Activated CD4-positive, alpha-beta memory T cell treated with anti-CD3 and anti-CD28 coated beads, Interleukin-2, amount 10 ng/mL, durations not matched to agents 7 days and 5 days (primary cell): ENCODE measurements at regions not wholly inside any gene's neighbourhood (a gene's known extent, or its start where the extent isn't known, plus 50 kb on each side); places are given as distances from the start of the nearest gene placed in this dataset.

ENCODE experiments used
- CTCF ChIA-PET: fragments of 350-600 bp; sonication (Branson Sonifier 250); formaldehyde crosslinking; loops from one replicate; lab custom pipeline; 2021; ENCODE audit warnings: antibody characterized with exemption, inconsistent platforms; lab: Charles Lee
- POLR2A ChIA-PET: fragments of 350-600 bp; sonication (Branson Sonifier 250); formaldehyde crosslinking; loops from one replicate; lab custom pipeline; 2021; ENCODE audit warnings: antibody characterized with exemption; lab: Charles Lee
- DNase-seq: peaks from one replicate; pipeline ENCODE4 v3.0.0-alpha.2; 2020
- H3K27ac Mint-ChIP-seq: one replicate; pipeline ENCODE4 v1.8.0; 2021; ENCODE audit warnings: mild to moderate bottlenecking, mixed read lengths
- H3K27me3 Mint-ChIP-seq: one replicate; pipeline ENCODE4 v1.8.0; 2021; ENCODE audit warnings: mixed read lengths
- H3K36me3 Mint-ChIP-seq: one replicate; pipeline ENCODE4 v1.8.0; 2021; ENCODE audit warnings: low read depth, mixed read lengths
- H3K4me1 Mint-ChIP-seq: one replicate; pipeline ENCODE4 v1.8.0; 2021; ENCODE audit warnings: mixed read lengths
- H3K4me3 Mint-ChIP-seq: one replicate; pipeline ENCODE4 v1.8.0; 2021; ENCODE audit warnings: mild to moderate bottlenecking, mixed read lengths
- H3K9me3 Mint-ChIP-seq: one replicate; pipeline ENCODE4 v1.8.0; 2021; ENCODE audit warnings: mixed read lengths

DNA sequence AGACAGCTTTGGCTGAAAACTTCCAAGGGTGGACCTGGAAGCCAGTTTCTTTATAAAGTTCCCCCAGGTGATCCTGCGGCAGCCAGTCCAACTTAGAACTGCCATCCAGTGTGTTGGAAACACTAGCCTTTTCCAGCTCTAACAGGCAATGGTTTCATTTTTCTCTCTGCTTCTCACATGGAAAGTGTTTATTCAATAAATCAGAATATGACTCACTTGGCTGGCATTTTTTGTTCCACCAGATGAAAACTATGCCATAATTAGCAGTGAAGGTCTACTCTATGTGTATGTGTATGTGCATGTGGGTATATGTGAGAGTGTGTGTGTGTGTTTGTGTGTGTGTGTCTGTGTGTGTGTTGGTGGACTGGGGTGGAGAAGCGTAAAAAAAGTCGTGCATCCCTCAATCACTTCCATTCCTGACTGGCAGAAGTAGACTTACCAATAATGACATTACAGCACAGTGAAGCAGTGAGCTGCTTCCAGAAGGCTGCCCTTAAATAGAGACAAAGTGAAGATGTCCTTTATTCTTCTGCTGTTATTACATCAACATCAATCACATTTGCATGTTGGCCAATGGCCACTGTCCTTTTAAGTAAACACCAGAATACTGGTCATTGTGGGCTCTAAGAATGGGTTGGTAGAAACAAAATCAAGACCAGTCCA, 90.9 kb upstream of the SETBP1 start:
- Mint-ChIP-seq H3K36me3 (no peaks in the 10 kb centered on the region), H3K27me3 (peaks cover 18% of the 10 kb centered on the region), H3K9me3 (no peaks in the 10 kb centered on the region), H3K4me3 (no peak overlapping the region), H3K4me1 (no peaks in the 10 kb centered on the region), H3K27ac (no peak overlapping the region)
- DNase-seq, result no peak
- POLR2A ChIA-PET, result no interaction called here
- CTCF ChIA-PET, result no interaction called here

DNA sequence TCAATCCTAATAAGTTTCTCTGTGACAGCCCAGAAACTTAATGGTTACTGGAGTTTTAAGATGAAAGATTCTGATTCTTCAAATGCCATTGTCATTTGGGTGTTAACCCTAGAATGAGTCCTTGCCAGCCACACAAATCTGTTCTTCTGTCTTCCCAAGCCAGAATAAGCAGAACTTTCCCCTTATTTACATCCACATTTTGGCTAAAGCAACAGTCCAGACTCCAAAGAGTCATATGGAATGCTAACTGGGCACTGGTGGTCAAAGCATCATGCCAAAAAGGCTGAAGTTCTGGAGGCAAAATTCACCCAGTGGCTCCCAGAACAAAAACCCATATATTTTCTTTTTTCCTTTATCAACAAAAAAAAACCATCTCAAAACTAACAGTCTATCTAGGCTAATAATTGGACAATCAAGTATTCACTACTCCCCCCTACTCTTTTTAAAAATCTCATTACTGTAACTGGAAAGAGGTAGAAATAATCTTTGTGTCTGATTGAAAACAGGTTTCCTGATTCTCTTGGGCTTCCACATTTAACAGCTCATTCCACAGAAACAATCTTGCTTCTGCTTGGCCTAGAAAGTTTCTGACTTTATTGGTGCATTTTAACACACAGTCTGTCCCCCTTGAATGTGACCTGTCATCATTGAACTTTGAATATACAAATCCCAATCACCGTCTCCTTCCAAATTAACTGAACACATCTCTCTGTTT, 89.6 kb upstream of the SETBP1 start:
- peaks cover 18% of the 10 kb centered on the region for H3K27me3 Mint-ChIP-seq
- H3K27ac Mint-ChIP-seq, result no peak overlapping the region
- ChIA-PET POLR2A (no interaction called here), CTCF (no interaction called here)
- no peaks in the 10 kb centered on the region for H3K36me3 Mint-ChIP-seq
- no peaks in the 10 kb centered on the region for H3K4me1 Mint-ChIP-seq
- no peaks in the 10 kb centered on the region for H3K9me3 Mint-ChIP-seq
- H3K4me3 Mint-ChIP-seq, result no peak overlapping the region
- no peak for DNase-seq

DNA sequence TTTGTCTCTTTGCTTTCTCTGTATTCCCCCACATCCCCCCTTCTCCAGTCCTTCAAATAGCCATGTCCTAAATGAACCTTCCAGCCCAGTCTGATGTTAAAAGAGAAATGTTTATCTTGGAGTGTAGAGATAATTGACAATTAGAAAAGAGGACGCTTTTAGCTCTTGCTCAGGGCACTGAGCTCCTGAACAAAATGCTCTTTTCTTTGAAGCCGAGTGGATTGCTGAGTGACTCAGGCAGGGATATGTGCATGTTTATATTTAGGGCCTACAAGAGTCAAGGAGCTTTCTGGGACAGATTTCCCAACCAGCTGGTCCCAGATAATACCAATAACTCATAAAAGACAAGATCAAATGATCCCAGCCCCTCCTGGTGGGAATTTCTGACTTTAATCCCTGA, 88.0 kb upstream of the SETBP1 start:
- POLR2A ChIA-PET, result interaction anchor here (0.6 kb wide), 1 partner anchor 215 kb away, joined by 3 read pairs; no protein-coding TSS in a partner anchor
- no peaks in the 10 kb centered on the region for H3K36me3 Mint-ChIP-seq
- peaks cover 20% of the 10 kb centered on the region for H3K27me3 Mint-ChIP-seq
- no peaks in the 10 kb centered on the region for H3K9me3 Mint-ChIP-seq
- no peak for DNase-seq
- H3K4me1 Mint-ChIP-seq, result peaks cover 2% of the 10 kb centered on the region
- CTCF ChIA-PET, result no interaction called here
- H3K27ac Mint-ChIP-seq, result no peak overlapping the region
- H3K4me3 Mint-ChIP-seq, result no peak overlapping the region

DNA sequence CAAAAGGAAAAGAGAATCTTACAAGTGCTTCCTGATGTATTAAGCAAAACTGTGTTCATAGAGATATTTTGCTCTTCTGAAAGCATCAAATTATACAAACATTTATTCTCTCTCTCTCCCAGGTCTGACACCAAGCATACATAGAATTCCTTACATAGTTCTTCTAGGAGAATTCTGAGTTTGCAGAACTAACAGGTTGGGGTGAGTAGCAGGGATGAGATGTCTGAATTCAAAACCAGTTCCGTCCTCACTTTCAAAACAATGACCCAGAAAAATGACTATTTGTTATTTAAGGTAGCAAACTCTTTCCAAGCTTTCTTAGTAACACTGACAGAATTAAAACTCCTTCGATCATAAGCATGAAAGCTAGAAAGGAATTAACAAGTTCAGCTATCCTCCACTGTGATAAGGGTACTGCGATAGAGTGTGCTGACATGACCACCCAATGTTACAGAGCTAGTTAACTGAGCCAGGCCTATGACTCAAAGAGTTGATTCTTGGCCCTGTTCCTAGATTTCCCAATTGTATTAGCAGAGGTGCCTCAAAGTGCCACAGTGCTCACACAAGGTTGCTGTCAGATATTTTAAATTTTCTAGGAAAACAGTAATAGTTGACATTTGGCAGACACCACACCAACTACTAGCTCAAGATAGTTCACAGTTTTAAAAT, 85.8 kb upstream of the SETBP1 start:
- Mint-ChIP-seq H3K4me3 (no peak overlapping the region), H3K27ac (no peak overlapping the region), H3K36me3 (no peaks in the 10 kb centered on the region), H3K9me3 (no peaks in the 10 kb centered on the region), H3K4me1 (peaks cover 2% of the 10 kb centered on the region), H3K27me3 (peaks cover 20% of the 10 kb centered on the region)
- CTCF ChIA-PET, result interaction anchor here (1.1 kb wide), 1 partner anchor 17 kb away, joined by 3 read pairs; no protein-coding TSS in a partner anchor
- DNase-seq, result no peak
- POLR2A ChIA-PET, result interaction anchor here (0.5 kb wide), 1 partner anchor 1070 kb away, joined by 3 read pairs; no protein-coding TSS in a partner anchor

DNA sequence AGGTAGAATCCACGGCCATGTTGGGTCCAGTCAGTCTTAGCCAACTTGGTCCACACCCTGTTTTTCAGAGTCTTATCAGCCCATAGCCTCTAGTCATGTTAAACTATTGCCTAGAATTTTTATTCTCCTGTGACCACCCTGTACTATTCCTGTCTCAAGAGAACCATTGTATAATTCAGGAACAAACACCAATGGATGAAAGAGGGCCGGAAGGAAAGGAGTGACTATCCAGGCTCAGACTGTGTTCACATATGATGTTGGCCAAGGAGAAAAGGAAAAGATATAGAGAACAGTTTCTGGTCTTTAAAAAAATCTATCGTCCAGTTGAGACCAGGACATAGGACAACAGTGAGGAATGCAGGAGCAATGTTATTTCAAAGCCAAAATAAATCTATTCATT, 82.9 kb upstream of the SETBP1 start:
- Mint-ChIP-seq H3K27me3 (peaks cover 20% of the 10 kb centered on the region), H3K9me3 (no peaks in the 10 kb centered on the region), H3K36me3 (no peaks in the 10 kb centered on the region), H3K4me3 (no peak overlapping the region), H3K4me1 (peaks cover 2% of the 10 kb centered on the region), H3K27ac (no peak overlapping the region)
- POLR2A ChIA-PET, result no interaction called here
- CTCF ChIA-PET, result no interaction called here
- DNase-seq, result no peak

DNA sequence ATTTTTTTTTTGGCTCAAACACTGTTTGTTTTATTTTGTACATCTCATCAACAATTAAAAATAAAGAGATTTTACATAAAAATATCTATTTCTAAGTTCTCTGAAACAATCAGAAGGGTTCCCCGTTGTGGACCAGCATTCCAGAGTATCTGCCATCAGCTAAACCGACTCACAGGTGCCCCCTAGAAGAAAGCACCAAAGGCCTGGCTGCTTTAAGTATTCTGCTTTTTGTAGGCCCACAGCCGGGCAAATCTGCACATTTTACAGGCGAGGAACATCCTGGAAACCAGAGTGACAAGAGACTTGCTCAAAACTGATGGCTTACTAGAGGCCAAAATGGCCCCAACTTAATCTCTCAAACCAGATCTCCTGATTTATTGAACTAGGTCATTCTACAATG, 82.2 kb upstream of the SETBP1 start:
- POLR2A ChIA-PET, result no interaction called here
- H3K36me3 Mint-ChIP-seq, result no peaks in the 10 kb centered on the region
- H3K4me1 Mint-ChIP-seq, result peaks cover 2% of the 10 kb centered on the region
- CTCF ChIA-PET, result no interaction called here
- no peak overlapping the region for H3K27ac Mint-ChIP-seq
- H3K4me3 Mint-ChIP-seq, result no peak overlapping the region
- DNase-seq, result no peak
- H3K9me3 Mint-ChIP-seq, result no peaks in the 10 kb centered on the region
- H3K27me3 Mint-ChIP-seq, result peaks cover 18% of the 10 kb centered on the region

DNA sequence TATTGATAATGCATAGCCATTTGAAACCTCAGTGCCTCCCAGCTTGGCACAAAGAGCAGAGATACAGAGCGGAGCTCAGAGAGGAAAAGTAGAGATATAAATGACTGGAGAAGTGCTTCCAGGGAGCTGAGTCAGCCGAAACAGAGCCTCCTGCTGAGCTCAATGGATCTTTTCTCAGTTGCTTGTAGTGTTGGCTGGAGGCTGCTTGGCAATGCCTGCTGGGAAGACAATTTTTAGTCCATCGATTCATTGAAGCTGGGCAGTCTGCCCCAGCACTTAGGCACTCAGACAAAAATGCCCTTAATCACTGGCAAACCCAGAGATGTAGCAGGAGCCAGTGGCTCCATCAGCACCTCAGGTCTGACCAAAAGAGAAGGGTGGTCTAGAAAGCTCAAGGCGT, 81.3 kb upstream of the SETBP1 start:
- Mint-ChIP-seq H3K4me3 (no peak overlapping the region), H3K4me1 (peaks cover 2% of the 10 kb centered on the region), H3K27ac (no peak overlapping the region), H3K9me3 (no peaks in the 10 kb centered on the region), H3K27me3 (peaks cover 13% of the 10 kb centered on the region), H3K36me3 (no peaks in the 10 kb centered on the region)
- ChIA-PET POLR2A (no interaction called here), CTCF (no interaction called here)
- DNase-seq, result no peak

DNA sequence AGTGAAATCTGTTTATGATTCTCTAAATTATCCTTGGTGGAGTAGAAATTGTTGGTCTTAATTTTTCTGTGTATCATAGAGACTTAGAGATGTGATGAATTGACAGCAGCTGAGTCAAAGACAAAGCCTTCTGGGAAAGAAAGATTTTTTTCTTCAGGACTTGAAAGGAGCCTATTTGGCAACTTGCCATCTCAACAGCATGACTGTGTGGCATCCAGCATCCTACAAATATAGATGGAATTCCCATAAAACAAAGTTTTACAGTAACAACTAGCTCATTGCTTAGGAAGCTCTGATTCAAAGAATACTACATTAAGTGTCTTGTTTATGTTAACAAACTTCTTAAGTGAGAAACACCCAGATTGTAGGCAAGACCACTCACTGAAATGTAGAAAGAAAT, 79.2 kb upstream of the SETBP1 start:
- no peaks in the 10 kb centered on the region for H3K36me3 Mint-ChIP-seq
- peaks cover 13% of the 10 kb centered on the region for H3K27me3 Mint-ChIP-seq

DNA sequence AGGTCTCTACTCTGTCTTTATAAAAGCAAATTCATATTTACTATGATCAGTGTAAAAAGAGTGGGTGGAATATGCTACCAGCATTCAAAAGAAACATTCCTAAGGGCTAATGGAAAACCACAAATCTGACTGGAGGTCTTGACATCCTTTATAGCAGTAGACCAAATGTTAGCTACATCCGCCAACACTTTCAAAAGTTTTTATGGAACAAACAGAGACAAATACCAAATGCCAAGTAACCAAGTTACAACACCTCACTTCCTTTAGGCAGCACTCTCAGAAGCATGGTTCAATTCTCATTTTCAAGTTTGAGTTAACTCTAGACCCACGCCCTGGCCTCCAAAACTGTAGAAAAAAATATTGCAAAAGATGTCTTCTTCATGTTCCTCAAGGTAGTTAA, 78.3 kb upstream of the SETBP1 start:
- Mint-ChIP-seq H3K27me3 (peaks cover 9% of the 10 kb centered on the region), H3K9me3 (no peaks in the 10 kb centered on the region), H3K36me3 (no peaks in the 10 kb centered on the region), H3K4me1 (no peaks in the 10 kb centered on the region), H3K4me3 (no peak overlapping the region), H3K27ac (no peak overlapping the region)
- ChIA-PET POLR2A (no interaction called here), CTCF (no interaction called here)
- DNase-seq, result no peak

More for the DNA sequence above, 79.2 kb upstream of the SETBP1 start:
- no peak overlapping the region for H3K4me3 Mint-ChIP-seq
- ChIA-PET POLR2A (no interaction called here), CTCF (no interaction called here)
- no peak for DNase-seq
- no peak overlapping the region for H3K27ac Mint-ChIP-seq
- H3K9me3 Mint-ChIP-seq, result no peaks in the 10 kb centered on the region
- peaks cover 2% of the 10 kb centered on the region for H3K4me1 Mint-ChIP-seq

DNA sequence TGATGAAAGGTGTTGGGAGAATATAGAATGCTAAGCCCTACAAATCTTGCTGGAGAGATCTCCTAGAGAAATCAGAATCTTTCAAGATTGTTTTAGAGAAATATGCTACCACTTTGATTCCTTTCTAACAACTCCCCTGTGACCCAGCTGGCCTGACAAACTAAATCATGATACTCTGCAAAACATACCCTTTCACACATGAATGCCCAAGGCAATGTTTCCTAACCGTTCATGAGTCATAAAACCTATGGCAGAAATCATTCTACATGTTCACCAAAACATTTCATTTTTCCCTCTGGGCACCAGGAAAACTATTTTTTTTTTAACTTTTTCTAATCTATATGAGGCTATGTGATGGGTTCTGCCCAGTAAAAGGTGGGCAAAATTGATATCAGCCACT, 77.8 kb upstream of the SETBP1 start:
- H3K4me1 Mint-ChIP-seq, result no peaks in the 10 kb centered on the region
- no peak for DNase-seq
- H3K4me3 Mint-ChIP-seq, result no peak overlapping the region
- H3K27me3 Mint-ChIP-seq, result peaks cover 9% of the 10 kb centered on the region
- POLR2A ChIA-PET, result no interaction called here
- H3K9me3 Mint-ChIP-seq, result no peaks in the 10 kb centered on the region
- CTCF ChIA-PET, result no interaction called here
- H3K36me3 Mint-ChIP-seq, result no peaks in the 10 kb centered on the region
- no peak overlapping the region for H3K27ac Mint-ChIP-seq

DNA sequence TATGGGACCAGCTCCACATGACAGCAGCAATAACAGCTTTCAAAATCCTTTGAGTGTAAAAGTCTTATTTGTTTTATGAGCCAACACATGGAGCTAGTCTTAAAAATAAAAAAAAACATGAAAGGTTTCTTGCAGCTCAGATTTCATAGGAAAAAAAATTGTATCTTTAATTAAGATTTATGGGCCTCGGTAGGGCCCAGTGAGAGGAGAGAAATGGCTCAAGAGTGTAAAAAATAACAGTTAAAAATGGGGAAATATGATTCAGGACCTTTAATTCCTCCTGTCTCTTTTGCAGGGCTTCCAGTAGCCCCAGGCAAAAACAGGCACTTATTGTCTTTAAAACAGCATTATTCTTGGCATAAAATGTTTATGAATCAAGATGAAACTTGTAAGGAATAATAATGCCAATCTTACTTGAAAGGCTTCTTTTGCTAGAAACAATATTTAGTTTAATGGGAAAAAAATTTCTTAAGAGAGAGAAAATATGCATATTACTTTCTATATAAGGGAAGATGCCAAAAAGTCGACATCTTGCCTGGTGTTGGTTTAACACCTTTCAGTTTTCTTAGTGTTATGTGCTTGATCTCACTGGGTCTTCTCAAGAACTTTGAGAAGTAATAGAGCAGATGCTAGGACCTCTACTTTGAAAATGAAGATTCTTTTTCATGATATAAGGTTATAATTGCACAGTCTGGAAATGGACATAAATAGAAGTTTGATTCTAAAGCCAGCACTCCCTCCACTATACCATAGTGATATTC, 71.3 kb upstream of the SETBP1 start:
- H3K27me3 Mint-ChIP-seq, result peaks cover 15% of the 10 kb centered on the region
- no peak overlapping the region for H3K27ac Mint-ChIP-seq
- H3K4me1 Mint-ChIP-seq, result no peaks in the 10 kb centered on the region
- CTCF ChIA-PET, result no interaction called here
- H3K9me3 Mint-ChIP-seq, result no peaks in the 10 kb centered on the region
- no peaks in the 10 kb centered on the region for H3K36me3 Mint-ChIP-seq
- no peak for DNase-seq
- POLR2A ChIA-PET, result no interaction called here
- no peak overlapping the region for H3K4me3 Mint-ChIP-seq

DNA sequence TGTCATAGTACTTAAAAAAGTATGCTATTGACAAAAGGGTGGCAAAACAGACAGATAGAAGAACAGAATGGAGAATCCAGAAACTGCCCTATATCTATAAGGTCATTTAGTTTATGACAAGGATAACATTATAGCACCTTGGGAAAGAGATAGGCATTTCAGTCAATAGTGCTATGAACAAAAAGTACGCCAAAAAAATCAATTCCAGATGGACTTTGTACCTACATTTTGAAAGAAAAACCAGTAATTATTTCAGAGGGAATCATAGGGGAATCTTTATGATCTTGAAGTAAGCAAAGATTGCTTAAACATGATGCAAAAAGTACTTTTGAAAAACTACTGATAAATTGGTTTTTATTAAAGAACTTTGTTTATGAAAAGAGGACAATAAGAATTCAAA, 59.9 kb upstream of the SETBP1 start:
- ChIA-PET POLR2A (no interaction called here), CTCF (no interaction called here)
- Mint-ChIP-seq H3K9me3 (no peaks in the 10 kb centered on the region), H3K4me1 (no peaks in the 10 kb centered on the region), H3K27ac (no peak overlapping the region), H3K36me3 (no peaks in the 10 kb centered on the region), H3K27me3 (peaks cover 17% of the 10 kb centered on the region), H3K4me3 (no peak overlapping the region)
- DNase-seq, result no peak

DNA sequence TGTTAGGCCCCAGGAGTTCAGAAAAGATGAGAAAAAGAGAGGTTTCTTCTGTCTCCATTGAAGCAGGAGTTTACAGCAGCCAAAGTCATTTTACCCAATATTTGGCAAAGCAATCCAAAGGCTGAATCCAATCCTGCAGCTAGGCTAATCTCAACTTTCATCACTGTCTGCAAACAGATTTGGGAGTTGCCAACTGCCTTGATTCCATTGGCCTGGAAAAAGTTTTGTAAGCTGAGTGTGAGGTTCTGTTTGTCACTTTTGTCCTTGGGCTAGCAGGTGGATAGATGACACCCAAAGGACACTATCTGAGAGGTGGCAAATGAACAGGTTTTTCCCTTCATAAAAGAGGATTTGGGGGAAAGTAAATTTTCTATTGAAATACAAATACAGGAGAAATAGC, 56.6 kb upstream of the SETBP1 start:
- Mint-ChIP-seq H3K9me3 (no peaks in the 10 kb centered on the region), H3K36me3 (no peaks in the 10 kb centered on the region), H3K4me1 (no peaks in the 10 kb centered on the region), H3K27ac (no peak overlapping the region), H3K4me3 (no peak overlapping the region), H3K27me3 (peaks cover 12% of the 10 kb centered on the region)
- POLR2A ChIA-PET, result no interaction called here
- DNase-seq, result no peak
- CTCF ChIA-PET, result no interaction called here
